ENCODE measurements at regions not wholly inside any gene's neighbourhood (a gene's known extent, or its start where the extent isn't known, plus 50 kb on each side); places are given as distances from the start of the nearest gene placed in this dataset.

DNA sequence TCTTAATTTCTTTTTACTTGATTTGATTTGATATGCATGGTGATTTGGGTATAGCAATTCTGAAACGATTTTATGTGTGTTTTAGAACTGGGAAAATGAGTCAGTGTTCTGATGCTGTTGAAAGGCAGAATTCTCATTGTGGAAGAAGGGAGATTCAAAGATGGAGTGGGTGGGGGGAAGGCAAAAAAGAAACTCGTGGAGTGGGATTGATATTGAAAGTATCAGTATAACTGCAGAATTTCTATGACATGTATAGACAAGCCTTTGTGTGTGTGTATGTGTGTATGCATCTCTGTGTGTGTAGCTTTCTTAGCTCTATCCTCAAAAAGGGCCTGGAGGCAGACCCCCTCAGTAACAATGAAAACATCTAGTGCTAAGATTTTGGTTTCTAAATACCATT, 184.3 kb upstream of the OLIG3 start:
- no peak for TF ChIP-seq POLR2AphosphoS5 (IDR thresholded peaks at IDR 0.05)
- TF ChIP-seq, protein P1, sequence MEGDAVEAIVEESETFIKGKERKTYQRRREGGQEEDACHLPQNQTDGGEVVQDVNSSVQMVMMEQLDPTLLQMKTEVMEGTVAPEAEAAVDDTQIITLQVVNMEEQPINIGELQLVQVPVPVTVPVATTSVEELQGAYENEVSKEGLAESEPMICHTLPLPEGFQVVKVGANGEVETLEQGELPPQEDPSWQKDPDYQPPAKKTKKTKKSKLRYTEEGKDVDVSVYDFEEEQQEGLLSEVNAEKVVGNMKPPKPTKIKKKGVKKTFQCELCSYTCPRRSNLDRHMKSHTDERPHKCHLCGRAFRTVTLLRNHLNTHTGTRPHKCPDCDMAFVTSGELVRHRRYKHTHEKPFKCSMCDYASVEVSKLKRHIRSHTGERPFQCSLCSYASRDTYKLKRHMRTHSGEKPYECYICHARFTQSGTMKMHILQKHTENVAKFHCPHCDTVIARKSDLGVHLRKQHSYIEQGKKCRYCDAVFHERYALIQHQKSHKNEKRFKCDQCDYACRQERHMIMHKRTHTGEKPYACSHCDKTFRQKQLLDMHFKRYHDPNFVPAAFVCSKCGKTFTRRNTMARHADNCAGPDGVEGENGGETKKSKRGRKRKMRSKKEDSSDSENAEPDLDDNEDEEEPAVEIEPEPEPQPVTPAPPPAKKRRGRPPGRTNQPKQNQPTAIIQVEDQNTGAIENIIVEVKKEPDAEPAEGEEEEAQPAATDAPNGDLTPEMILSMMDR (IDR thresholded peaks at IDR 0.05): no peak
